ENCODE measurements at regions not wholly inside any gene's neighbourhood (a gene's known extent, or its start where the extent isn't known, plus 50 kb on each side); places are given as distances from the start of the nearest gene placed in this dataset.

GRCh38 chr2:239663364-239663924 is 262.6 kb upstream of the HDAC4 start:
- Histone ChIP-seq H3K36me3 (ENCODE audit: control insufficient read depth in 2 of 3, insufficient read depth in 3 of 3, low read length in 3 of 3) (no peaks in the 10 kb centered on the region), H3K4me1 (ENCODE audit: control insufficient read depth in 2 of 2, insufficient read depth in 2 of 2, low read length in 2 of 2) (no peaks in the 10 kb centered on the region), H3K27ac (ENCODE audit: low read depth, low read length) (no peak overlapping the region), H3K9me3 (ENCODE audit: control insufficient read depth in 2 of 3, low read length in 3 of 3) (no peaks in the 10 kb centered on the region), H3K27me3 (ENCODE audit: control insufficient read depth in 2 of 2, insufficient read depth in 2 of 2, low read length in 2 of 2) (no peaks in the 10 kb centered on the region), H3K4me3 (ENCODE audit: low read length) (no peak overlapping the region)
- Mint-ChIP-seq H3K27ac (no peak overlapping the region), H3K36me3 (no peaks in the 10 kb centered on the region), H3K4me3 (no peak overlapping the region), H3K9me3 (no peaks in the 10 kb centered on the region), H3K27me3 (peaks cover 7 to 37% (median 27%) of the 10 kb centered on the region in 5 donors), H3K4me1 (peaks cover 0 to 4% (median 0%) of the 10 kb centered on the region in 7 donors)
- ATAC-seq (no peak), DNase-seq (no peak)
- ChIA-PET CTCF (no interaction called here), POLR2A (no interaction called here)
- intact Hi-C loops (cut with micrococcal nuclease), result no loop called here

GRCh38 chr2:239662413-239663120 is 261.7 kb upstream of the HDAC4 start:
- no peak overlapping the region for H3K4me3 Mint-ChIP-seq

DNA sequence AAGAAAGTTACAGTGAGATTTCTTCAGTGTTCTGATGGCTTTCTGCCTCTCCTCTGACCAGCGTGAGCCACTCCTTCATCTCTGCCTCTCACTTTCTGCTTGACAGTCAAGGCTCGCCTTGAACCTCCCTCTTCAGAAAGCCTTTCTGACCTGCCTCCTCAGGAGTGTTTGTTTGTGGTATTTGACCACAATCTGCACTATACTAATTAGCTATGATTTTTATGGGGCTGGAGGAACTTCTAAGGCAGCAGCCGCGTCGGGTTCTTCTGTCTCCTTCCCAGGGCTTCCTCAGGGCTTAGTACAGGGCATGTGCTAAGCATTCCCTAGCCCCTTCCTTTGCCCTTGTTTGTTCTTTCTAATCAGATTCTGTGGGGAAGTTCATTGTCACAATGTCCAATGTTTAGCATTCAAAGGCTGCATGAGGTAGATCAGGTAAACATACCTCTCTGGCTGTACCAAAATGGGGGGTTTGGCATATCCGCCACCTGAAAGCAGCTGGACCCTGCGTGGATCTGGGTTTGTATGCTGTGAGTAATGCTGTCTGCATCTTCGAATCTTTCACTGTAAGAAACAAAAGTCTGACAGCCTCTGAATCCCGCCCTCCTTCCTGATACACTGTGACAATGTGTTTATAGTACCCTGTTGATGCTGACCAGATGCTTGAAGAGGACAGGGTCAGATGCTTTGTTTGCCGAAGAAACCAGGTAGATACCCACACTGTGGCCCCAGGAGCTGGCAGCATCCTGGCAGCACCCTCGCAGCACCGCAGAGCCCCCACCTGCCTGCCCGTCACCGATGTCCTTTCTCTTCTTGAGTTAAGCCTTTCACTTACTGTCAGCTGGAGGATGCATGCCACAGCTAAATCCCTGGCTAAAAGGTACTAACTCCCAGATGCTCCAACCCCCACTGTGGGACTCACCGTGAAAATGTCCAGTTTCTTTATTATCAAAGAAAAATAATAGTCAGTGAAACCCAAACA is 260.8 kb upstream of the HDAC4 start:
- no peaks in the 10 kb centered on the region for H3K36me3 Mint-ChIP-seq
- Histone ChIP-seq H3K9me3 (ENCODE audit: control insufficient read depth in 2 of 3, low read length in 3 of 3) (no peaks in the 10 kb centered on the region), H3K36me3 (ENCODE audit: control insufficient read depth in 2 of 3, insufficient read depth in 3 of 3, low read length in 3 of 3) (no peaks in the 10 kb centered on the region), H3K4me1 (ENCODE audit: control insufficient read depth in 2 of 2, insufficient read depth in 2 of 2, low read length in 2 of 2) (no peaks in the 10 kb centered on the region), H3K4me3 (ENCODE audit: low read length) (no peak overlapping the region), H3K27ac (ENCODE audit: low read depth, low read length) (no peak overlapping the region), H3K27me3 (ENCODE audit: control insufficient read depth in 2 of 2, insufficient read depth in 2 of 2, low read length in 2 of 2) (no peaks in the 10 kb centered on the region)
- H3K9me3 Mint-ChIP-seq, result no peaks in the 10 kb centered on the region
- ATAC-seq (no peak), DNase-seq (no peak)
- CTCF ChIA-PET, result interaction anchor here (0.7 kb wide), 1 partner anchor 143 kb away, joined by 3 read pairs; no protein-coding TSS in a partner anchor
- intact Hi-C loops (cut with micrococcal nuclease), result no loop called here
- H3K27me3 Mint-ChIP-seq, result peaks cover 15 to 37% (median 27%) of the 10 kb centered on the region in 5 donors
- H3K27ac Mint-ChIP-seq, result no peak overlapping the region
- POLR2A ChIA-PET, result no interaction called here
- H3K4me1 Mint-ChIP-seq, result peaks cover 0 to 7% (median 0%) of the 10 kb centered on the region in 7 donors
- no peak overlapping the region for H3K4me3 Mint-ChIP-seq

More at GRCh38 chr2:239662413-239663120, 261.7 kb upstream of the HDAC4 start:
- H3K27me3 ChIP-seq (ENCODE audit: control insufficient read depth in 2 of 2, insufficient read depth in 2 of 2, low read length in 2 of 2), result no peaks in the 10 kb centered on the region
- H3K27ac ChIP-seq (ENCODE audit: low read depth, low read length), result no peak overlapping the region
- no peaks in the 10 kb centered on the region for H3K36me3 ChIP-seq (ENCODE audit: control insufficient read depth in 2 of 3, insufficient read depth in 3 of 3, low read length in 3 of 3)
- CTCF ChIA-PET, result no interaction called here
- POLR2A ChIA-PET, result no interaction called here
- H3K9me3 ChIP-seq (ENCODE audit: control insufficient read depth in 2 of 3, low read length in 3 of 3), result no peaks in the 10 kb centered on the region
- Mint-ChIP-seq H3K9me3 (no peaks in the 10 kb centered on the region), H3K4me1 (peaks cover 0 to 6% (median 0%) of the 10 kb centered on the region in 7 donors), H3K27ac (no peak overlapping the region), H3K36me3 (no peaks in the 10 kb centered on the region), H3K27me3 (peaks cover 14 to 37% (median 27%) of the 10 kb centered on the region in 5 donors)
- no peak for ATAC-seq
- no peaks in the 10 kb centered on the region for H3K4me1 ChIP-seq (ENCODE audit: control insufficient read depth in 2 of 2, insufficient read depth in 2 of 2, low read length in 2 of 2)
- intact Hi-C loops (cut with micrococcal nuclease), result no loop called here
- no peak for DNase-seq
- no peak overlapping the region for H3K4me3 ChIP-seq (ENCODE audit: low read length)

- H3K36me3 ChIP-seq (ENCODE audit: control insufficient read depth in 2 of 3, insufficient read depth in 3 of 3, low read length in 3 of 3), result no peaks in the 10 kb centered on the region
- DNase-seq (no peak), ATAC-seq (no peak)
- Mint-ChIP-seq H3K4me3 (no peak overlapping the region), H3K9me3 (no peaks in the 10 kb centered on the region), H3K4me1 (peaks cover 0 to 10% (median 0%) of the 10 kb centered on the region in 7 donors), H3K36me3 (no peaks in the 10 kb centered on the region), H3K27ac (no peak overlapping the region), H3K27me3 (peaks cover 20 to 37% (median 29%) of the 10 kb centered on the region in 5 donors)
- H3K27ac ChIP-seq (ENCODE audit: low read depth, low read length), result no peak overlapping the region
- no peak overlapping the region for H3K4me3 ChIP-seq (ENCODE audit: low read length)
- intact Hi-C loops (cut with micrococcal nuclease), result no loop called here
- POLR2A ChIA-PET, result no interaction called here
- CTCF ChIA-PET, result interaction anchor here (0.7 kb wide), 1 partner anchor 144 kb away, joined by 3 read pairs; no protein-coding TSS in a partner anchor
- no peaks in the 10 kb centered on the region for H3K27me3 ChIP-seq (ENCODE audit: control insufficient read depth in 2 of 2, insufficient read depth in 2 of 2, low read length in 2 of 2)
- no peaks in the 10 kb centered on the region for H3K9me3 ChIP-seq (ENCODE audit: control insufficient read depth in 2 of 3, low read length in 3 of 3)
- H3K4me1 ChIP-seq (ENCODE audit: control insufficient read depth in 2 of 2, insufficient read depth in 2 of 2, low read length in 2 of 2), result no peaks in the 10 kb centered on the region
Measured at GRCh38 chr2:239660390-239661230, 259.8 kb upstream of the HDAC4 start.

DNA sequence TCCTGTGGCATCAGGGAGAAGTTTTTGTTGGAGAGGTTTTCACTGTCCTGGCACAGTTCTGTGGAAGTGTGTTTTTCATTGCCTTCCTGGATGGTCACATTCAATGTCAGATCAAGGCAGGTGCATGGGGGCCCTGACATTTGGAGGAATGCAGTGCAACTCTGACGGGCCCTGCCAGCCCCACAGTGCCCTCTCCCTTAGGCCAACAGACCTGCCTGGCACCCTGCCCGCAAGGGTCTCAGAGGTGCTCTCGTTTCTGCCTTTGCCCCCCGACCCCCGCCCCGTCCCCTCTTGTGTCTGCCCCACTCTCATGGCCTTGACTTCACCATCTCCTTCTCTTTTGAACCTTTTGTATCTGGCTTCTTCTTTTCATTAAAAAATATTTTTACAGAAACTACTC is 257.2 kb upstream of the HDAC4 start:
- no peaks in the 10 kb centered on the region for H3K27me3 ChIP-seq (ENCODE audit: control insufficient read depth in 2 of 2, insufficient read depth in 2 of 2, low read length in 2 of 2)
- no peak for ATAC-seq
- peaks cover 20 to 29% (median 26%) of the 10 kb centered on the region in 5 donors for H3K27me3 Mint-ChIP-seq

DNA sequence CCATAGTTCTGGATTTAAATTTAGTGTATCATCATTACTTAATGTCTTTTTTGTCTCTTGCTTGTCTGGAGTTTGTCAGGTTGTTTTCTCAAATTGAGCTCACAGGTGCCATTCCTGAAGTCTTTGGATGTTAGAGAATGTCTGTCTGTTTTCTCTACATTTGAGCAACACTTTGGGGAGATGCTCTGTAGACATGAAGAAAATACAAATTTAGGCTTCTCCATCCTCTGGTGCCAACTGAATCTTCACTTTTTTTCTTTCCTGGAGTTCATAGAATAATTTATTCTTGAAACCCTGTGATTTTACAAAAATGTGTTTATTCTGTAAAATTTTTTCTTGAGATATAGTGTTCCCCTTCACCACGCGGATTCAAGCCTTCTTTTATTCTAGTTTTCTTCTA is 256.4 kb upstream of the HDAC4 start:
- intact Hi-C loops (cut with micrococcal nuclease), result no loop called here
- CTCF ChIA-PET, result no interaction called here
- H3K4me1 ChIP-seq (ENCODE audit: control insufficient read depth in 2 of 2, insufficient read depth in 2 of 2, low read length in 2 of 2), result no peaks in the 10 kb centered on the region
- POLR2A ChIA-PET, result no interaction called here
- no peaks in the 10 kb centered on the region for H3K27me3 ChIP-seq (ENCODE audit: control insufficient read depth in 2 of 2, insufficient read depth in 2 of 2, low read length in 2 of 2)
- no peaks in the 10 kb centered on the region for H3K9me3 ChIP-seq (ENCODE audit: control insufficient read depth in 2 of 3, low read length in 3 of 3)
- no peaks in the 10 kb centered on the region for H3K9me3 Mint-ChIP-seq
- H3K27ac ChIP-seq (ENCODE audit: low read depth, low read length), result no peak overlapping the region
- no peaks in the 10 kb centered on the region for H3K36me3 Mint-ChIP-seq
- H3K27ac Mint-ChIP-seq, result no peak overlapping the region
- H3K36me3 ChIP-seq (ENCODE audit: control insufficient read depth in 2 of 3, insufficient read depth in 3 of 3, low read length in 3 of 3), result no peaks in the 10 kb centered on the region
- peaks cover 12 to 21% (median 20%) of the 10 kb centered on the region in 5 donors for H3K27me3 Mint-ChIP-seq
- ATAC-seq, result no peak
- H3K4me3 ChIP-seq (ENCODE audit: low read length), result no peak overlapping the region
- H3K4me1 Mint-ChIP-seq, result peaks cover 0 to 8% (median 0%) of the 10 kb centered on the region in 7 donors
- DNase-seq, result no peak
- H3K4me3 Mint-ChIP-seq, result no peak overlapping the region

More for the DNA sequence above, 257.2 kb upstream of the HDAC4 start:
- intact Hi-C loops (cut with micrococcal nuclease), result no loop called here
- no peaks in the 10 kb centered on the region for H3K9me3 Mint-ChIP-seq
- H3K36me3 Mint-ChIP-seq, result no peaks in the 10 kb centered on the region
- Histone ChIP-seq H3K27ac (ENCODE audit: low read depth, low read length) (no peak overlapping the region), H3K36me3 (ENCODE audit: control insufficient read depth in 2 of 3, insufficient read depth in 3 of 3, low read length in 3 of 3) (no peaks in the 10 kb centered on the region), H3K4me3 (ENCODE audit: low read length) (no peak overlapping the region), H3K9me3 (ENCODE audit: control insufficient read depth in 2 of 3, low read length in 3 of 3) (no peaks in the 10 kb centered on the region), H3K4me1 (ENCODE audit: control insufficient read depth in 2 of 2, insufficient read depth in 2 of 2, low read length in 2 of 2) (no peaks in the 10 kb centered on the region)
- H3K27ac Mint-ChIP-seq, result peak overlapping the region in 1 of 9 donors; percentile 56
- POLR2A ChIA-PET, result no interaction called here
- H3K4me1 Mint-ChIP-seq, result peaks cover 0 to 10% (median 0%) of the 10 kb centered on the region in 7 donors
- DNase-seq, result no peak
- no peak overlapping the region for H3K4me3 Mint-ChIP-seq
- CTCF ChIA-PET, result no interaction called here
